Esophagus (tissue), 2 donors: ENCODE measurements at regions not wholly inside any gene's neighbourhood (a gene's known extent, or its start where the extent isn't known, plus 50 kb on each side); places are given as distances from the start of the nearest gene placed in this dataset.

Experiments
- H3K27ac ChIP-seq, 2 donors: one replicate each; pipeline ENCODE4 v1.5.1; 2013; ENCODE audit warnings: low read depth in 2 of 2, mild to moderate bottlenecking in 2 of 2, inconsistent platforms in 1 of 2, low read length in 1 of 2, moderate library complexity in 1 of 2
- H3K27me3 ChIP-seq, 2 donors: one replicate each; pipeline ENCODE4 v1.6.1; 2013; ENCODE audit warnings: low read length in 2 of 2, control low read depth in 1 of 2, mild to moderate bottlenecking in 1 of 2; ENCODE audit not compliant: insufficient read depth in 2 of 2, control insufficient read depth in 1 of 2
- H3K36me3 ChIP-seq, 2 donors: one replicate each; pipeline ENCODE4 v1.6.1; 2013; ENCODE audit warnings: low read length in 1 of 2; ENCODE audit not compliant: control insufficient read depth in 2 of 2, insufficient read depth in 2 of 2
- H3K4me1 ChIP-seq, 2 donors: one replicate each; pipeline ENCODE4 v1.6.1; 2013; ENCODE audit warnings: low read length in 1 of 2; ENCODE audit not compliant: control insufficient read depth in 2 of 2, insufficient read depth in 2 of 2
- H3K4me3 ChIP-seq, 2 donors: one replicate each; pipeline ENCODE4 v1.5.1; 2013; ENCODE audit warnings: low read length in 2 of 2, mild to moderate bottlenecking in 2 of 2, low read depth in 1 of 2, moderate library complexity in 1 of 2
- H3K9me3 ChIP-seq, 2 donors: one replicate each; pipeline ENCODE4 v1.6.1; 2013; ENCODE audit warnings: mild to moderate bottlenecking in 2 of 2, low read depth in 1 of 2, low read length in 1 of 2, moderate library complexity in 1 of 2; ENCODE audit not compliant: control insufficient read depth in 2 of 2, insufficient read depth in 1 of 2
- WGBS, 2 donors: extraction: QIAGEN DNeasy Blood & Tissue Kit; methylation state at CpG; one replicate each; pipeline ENCODE4 v1.1.7; 2013; 5-methylcytosine and 5-hydroxymethylcytosine counted together
- donor health status: healthy with polysubstance abuse.
- donor health status: Bipolar disorder and iron deficiency.

DNA sequence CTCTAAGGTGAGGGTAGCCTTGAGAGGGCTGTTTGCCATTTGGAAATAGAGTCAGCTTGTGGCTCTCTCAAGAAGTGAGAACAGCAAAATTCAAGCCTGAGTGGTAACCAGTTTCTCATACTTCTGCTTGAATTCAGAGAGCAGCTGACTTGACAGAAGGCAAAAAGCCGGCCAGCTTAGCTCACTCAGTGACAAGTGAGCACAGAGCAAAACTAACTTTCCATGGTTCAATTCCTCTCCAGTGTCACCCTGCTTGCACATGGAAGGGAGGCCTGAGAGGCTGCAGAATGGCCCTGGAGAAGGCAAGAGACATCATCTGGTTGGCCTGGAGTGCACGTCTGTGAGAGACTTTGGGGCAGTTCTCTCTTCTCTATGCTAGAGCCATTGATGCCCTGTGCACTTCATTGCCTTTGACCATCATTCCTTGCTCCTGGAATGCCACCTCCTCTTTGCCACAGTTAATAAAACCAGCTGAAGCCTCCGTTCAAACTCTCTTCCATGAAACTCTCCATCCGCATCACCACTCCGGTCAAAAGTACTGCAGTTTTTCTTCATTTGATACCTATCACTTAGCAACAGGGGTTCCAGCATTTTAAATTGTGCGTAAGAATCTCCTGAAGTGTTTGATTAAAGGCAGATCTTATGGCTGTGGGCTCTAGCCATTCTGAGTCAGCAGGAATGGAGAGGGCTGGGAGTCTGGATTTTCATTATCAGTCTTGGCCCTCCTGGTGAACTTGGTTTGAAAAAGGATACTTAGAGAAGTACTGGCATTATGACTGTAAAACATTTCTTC, 69.8 kb upstream of the PIK3CG start:
- H3K9me3 ChIP-seq = no peaks in the 10 kb centered on the region
- WGBS, 2 donors = 85 to 86% methylated on average over 6 of the region's 6 CpGs
- no peaks in the 10 kb centered on the region for H3K27me3 ChIP-seq
- H3K36me3 ChIP-seq = no peaks in the 10 kb centered on the region
- H3K4me1 ChIP-seq = no peaks in the 10 kb centered on the region
- no peak overlapping the region for H3K4me3 ChIP-seq
- no peak overlapping the region for H3K27ac ChIP-seq

DNA sequence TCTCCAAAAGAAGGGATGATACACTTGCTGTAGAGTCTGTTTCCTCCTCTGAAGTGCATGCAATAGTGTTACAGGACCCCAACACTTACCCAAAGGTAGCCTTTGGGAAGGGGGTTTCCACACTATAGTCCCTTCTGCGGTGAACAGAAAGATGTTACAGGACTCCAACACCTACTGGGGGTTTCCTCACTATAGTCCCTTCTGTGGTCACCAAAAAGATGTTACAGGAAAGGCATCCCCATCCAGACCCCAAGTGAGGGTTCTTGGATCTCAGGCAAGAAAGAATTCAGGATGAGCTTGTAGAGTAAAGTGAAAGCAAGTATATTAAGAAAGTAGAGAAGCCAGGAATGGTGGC, 69.2 kb upstream of the PIK3CG start:
- no peaks in the 10 kb centered on the region for H3K27me3 ChIP-seq
- H3K4me1 ChIP-seq = no peaks in the 10 kb centered on the region
- H3K36me3 ChIP-seq = no peaks in the 10 kb centered on the region
- no peak overlapping the region for H3K4me3 ChIP-seq
- H3K9me3 ChIP-seq = no peaks in the 10 kb centered on the region
- WGBS, 2 donors = 47 to 57% methylated on average over 1 of the region's 1 CpG
- no peak overlapping the region for H3K27ac ChIP-seq

DNA sequence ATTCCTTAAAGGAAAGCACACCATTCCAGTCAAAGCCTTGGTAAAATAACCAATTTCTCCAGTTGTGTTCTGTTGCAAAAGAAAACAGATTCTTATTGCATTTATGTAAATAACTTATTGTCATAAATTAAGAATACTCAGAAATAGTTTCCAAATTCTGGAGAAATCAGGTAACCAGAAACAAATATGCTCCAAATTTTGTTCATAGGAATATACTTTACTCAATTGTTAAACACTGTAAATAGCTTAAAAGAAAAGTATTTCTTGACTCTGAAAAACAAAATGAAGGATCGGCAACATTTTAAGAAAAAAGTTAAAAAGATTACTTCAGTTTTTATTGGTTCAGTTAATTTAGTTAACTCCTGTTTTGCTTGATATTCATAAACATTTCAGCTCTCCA, 67.1 kb upstream of the PIK3CG start:
- no peaks in the 10 kb centered on the region for H3K27me3 ChIP-seq
- H3K9me3 ChIP-seq = no peaks in the 10 kb centered on the region
- H3K27ac ChIP-seq = no peak overlapping the region
- no peaks in the 10 kb centered on the region for H3K4me1 ChIP-seq
- 94 to 100% methylated on average over 1 of the region's 1 CpG for WGBS, 2 donors
- no peak overlapping the region for H3K4me3 ChIP-seq
- no peaks in the 10 kb centered on the region for H3K36me3 ChIP-seq

DNA sequence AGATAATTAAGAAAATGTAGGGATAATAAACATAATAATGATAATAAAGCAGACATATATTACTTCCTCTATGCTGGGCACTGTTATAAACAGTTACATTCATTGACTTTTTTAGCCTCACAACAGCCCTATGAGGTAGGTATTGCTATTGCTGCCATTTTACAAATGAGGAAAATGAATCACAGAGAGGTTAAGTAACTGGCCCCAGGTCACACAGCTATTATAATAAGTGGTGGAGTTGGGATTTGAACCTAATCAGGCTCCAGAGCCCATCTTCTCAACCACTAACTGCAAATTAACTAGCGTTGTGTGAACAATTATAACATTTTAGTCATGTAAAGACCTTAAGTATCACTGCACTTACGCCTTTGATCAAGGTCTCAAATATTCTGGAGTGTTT, 62.5 kb upstream of the PIK3CG start:
- Histone ChIP-seq H3K36me3 (no peaks in the 10 kb centered on the region), H3K4me1 (no peaks in the 10 kb centered on the region), H3K27me3 (no peaks in the 10 kb centered on the region), H3K9me3 (no peaks in the 10 kb centered on the region), H3K27ac (no peak overlapping the region), H3K4me3 (no peak overlapping the region)
- WGBS, 2 donors = 96 to 97% methylated on average over 2 of the region's 2 CpGs

DNA sequence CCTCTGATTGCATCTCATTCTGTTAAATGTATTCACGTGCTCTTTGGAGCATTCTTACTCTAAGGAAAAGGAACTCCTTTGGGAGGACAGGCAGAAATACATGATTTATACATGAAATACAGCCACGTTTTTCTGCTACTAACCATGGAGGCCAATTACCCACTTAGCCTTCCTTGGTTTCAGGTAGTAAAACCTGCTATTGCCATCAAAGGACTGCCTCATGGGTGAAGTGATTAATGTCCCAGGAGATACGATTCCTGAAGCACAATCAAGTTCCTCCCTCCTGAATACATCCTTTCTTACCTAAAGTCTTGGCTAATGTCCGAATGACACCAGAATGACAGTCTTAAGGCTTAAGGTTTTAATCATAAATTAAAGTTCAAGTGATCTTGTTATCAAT, 58.5 kb upstream of the PIK3CG start:
- WGBS, 2 donors = 61 to 64% methylated on average over 4 of the region's 4 CpGs
- no peak overlapping the region for H3K27ac ChIP-seq
- no peaks in the 10 kb centered on the region for H3K4me1 ChIP-seq
- no peaks in the 10 kb centered on the region for H3K9me3 ChIP-seq
- no peaks in the 10 kb centered on the region for H3K27me3 ChIP-seq
- H3K4me3 ChIP-seq = no peak overlapping the region
- no peaks in the 10 kb centered on the region for H3K36me3 ChIP-seq

DNA sequence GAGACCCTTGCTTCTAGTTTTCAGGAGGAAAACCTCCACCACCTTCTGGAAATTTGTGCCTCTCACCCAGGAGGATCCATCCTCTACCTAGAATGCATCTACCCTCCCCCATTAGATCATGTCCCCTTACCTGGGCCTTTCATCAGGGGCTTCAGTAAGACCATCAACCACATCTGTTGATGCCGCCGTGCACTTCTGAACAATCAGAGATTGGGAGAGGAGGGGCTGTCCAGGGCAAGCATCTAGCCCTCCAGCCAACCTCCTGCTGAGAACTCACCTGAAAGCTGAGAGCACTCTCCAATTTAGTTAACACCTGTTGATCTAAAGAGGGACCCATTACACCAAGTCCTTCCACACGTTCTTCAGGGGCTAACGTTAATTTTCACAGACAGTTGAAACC, 57.6 kb upstream of the PIK3CG start:
- H3K36me3 ChIP-seq = no peaks in the 10 kb centered on the region
- H3K27ac ChIP-seq = no peak overlapping the region
- no peaks in the 10 kb centered on the region for H3K27me3 ChIP-seq
- 84 to 87% methylated on average over 4 of the region's 4 CpGs for WGBS, 2 donors
- no peaks in the 10 kb centered on the region for H3K4me1 ChIP-seq
- H3K9me3 ChIP-seq = no peaks in the 10 kb centered on the region
- H3K4me3 ChIP-seq = no peak overlapping the region

DNA sequence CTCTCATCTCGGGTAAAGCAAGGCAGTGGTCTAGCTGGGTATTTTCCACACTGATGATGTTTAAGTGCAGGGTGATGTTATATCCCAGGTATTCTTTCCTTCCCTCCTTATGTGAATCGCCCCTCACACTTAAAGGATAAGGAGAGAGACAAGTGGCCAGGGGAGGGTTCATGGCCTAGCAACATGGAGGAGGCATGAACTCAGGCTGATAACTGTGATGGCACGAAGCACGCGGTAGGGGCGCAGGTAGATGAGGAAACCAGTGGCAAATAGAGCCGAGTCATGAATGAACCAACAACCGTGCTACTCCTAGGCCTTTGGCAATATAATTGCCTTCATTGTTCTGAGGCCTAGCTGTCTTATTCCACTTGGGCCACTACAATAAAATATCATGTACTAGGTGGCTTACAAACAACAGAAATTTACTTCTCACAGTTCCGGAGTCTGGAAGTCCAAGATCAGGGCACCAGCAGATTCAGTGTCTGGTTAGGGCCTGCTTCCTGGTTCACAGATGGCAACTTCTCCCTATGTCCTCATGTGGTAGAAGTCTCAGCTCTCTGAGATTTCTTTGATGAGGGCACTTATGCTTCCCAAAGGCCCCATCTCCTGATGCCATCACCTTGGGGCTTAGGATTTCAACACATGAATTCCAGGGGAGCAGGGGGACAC, 56.0 kb upstream of the PIK3CG start:
- Histone ChIP-seq H3K4me1 (no peaks in the 10 kb centered on the region), H3K9me3 (no peaks in the 10 kb centered on the region), H3K27me3 (no peaks in the 10 kb centered on the region), H3K36me3 (no peaks in the 10 kb centered on the region), H3K4me3 (no peak overlapping the region), H3K27ac (no peak overlapping the region)
- 96% methylated on average over 9 of the region's 9 CpGs for WGBS, 2 donors

DNA sequence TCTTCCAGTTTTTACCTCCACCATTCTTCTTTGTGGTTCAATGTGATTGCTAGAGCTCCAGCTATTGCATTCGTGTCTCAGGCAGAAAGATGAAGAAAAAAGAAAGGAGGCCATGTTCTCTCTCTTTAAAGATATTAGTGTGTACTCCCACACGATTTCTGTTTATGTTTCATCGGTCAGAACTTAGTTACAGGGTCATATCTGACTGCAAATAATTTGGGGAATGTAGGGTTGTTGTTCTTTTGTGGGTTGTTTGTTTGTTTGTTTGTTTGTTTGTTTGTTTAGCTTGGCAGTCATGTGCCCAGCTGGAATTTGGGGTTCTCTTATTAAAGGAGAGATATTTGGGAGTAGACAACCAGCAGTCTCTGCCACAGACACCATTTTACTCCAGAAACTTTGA, 53.6 kb upstream of the PIK3CG start:
- no peak overlapping the region for H3K4me3 ChIP-seq
- no peak overlapping the region for H3K27ac ChIP-seq
- H3K36me3 ChIP-seq = no peaks in the 10 kb centered on the region
- 63 to 68% methylated on average over 3 of the region's 3 CpGs for WGBS, 2 donors
- no peaks in the 10 kb centered on the region for H3K27me3 ChIP-seq
- no peaks in the 10 kb centered on the region for H3K9me3 ChIP-seq
- no peaks in the 10 kb centered on the region for H3K4me1 ChIP-seq

DNA sequence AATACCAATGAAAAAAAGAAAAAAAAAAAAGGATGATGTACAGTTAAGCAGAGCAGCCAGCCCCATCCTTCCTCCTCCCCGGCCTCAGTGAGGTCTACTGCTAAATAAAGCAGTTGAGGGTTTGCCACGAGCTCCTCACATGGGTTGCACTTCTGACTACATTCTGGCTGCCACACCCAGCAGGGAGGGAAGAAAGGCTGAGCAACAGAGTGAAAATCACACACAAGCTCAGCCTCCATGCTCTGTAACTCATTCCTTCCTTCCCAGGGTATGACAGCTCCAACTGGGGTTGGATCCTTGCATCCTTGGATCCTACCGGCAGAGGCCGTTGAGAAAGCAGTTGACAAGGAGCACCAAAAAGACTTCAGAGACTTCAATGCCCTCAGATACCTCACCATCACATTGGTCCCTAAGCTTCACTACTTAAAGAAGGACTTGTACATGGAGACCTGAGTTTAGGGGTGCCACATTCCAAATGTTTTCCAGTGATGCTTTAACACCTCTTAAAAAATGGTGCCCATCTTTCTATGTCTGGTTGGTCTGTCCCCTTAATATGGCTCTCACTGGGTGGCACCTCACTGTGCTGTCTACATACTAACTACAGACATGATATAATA, 52.9 kb upstream of the PIK3CG start:
- H3K27ac ChIP-seq = no peak overlapping the region
- no peak overlapping the region for H3K4me3 ChIP-seq
- 69 to 79% methylated on average over 4 of the region's 4 CpGs for WGBS, 2 donors

More for the DNA sequence above, 52.9 kb upstream of the PIK3CG start:
- no peaks in the 10 kb centered on the region for H3K4me1 ChIP-seq
- H3K27me3 ChIP-seq = no peaks in the 10 kb centered on the region
- no peaks in the 10 kb centered on the region for H3K9me3 ChIP-seq
- no peaks in the 10 kb centered on the region for H3K36me3 ChIP-seq
